Glutamatergic neuron (in vitro differentiated cells): ENCODE measurements at regions not wholly inside any gene's neighbourhood (a gene's known extent, or its start where the extent isn't known, plus 50 kb on each side); places are given as distances from the start of the nearest gene placed in this dataset.

Experiments used
- DNase-seq: peaks from one replicate; pipeline ENCODE4 v3.0.0; 2022
- H3K27ac Mint-ChIP-seq: one replicate; pipeline ENCODE4 v1.8.0; 2020; ENCODE audit warnings: mild to moderate bottlenecking, mixed read lengths, inconsistent platforms; ENCODE audit not compliant: unreplicated experiment
- H3K27me3 Mint-ChIP-seq: one replicate; pipeline ENCODE4 v1.8.0; 2020; ENCODE audit warnings: mild to moderate bottlenecking, moderate library complexity, mixed read lengths, inconsistent platforms; ENCODE audit not compliant: unreplicated experiment
- H3K36me3 Mint-ChIP-seq: one replicate; pipeline ENCODE4 v1.8.0; 2020; ENCODE audit warnings: mild to moderate bottlenecking, mixed read lengths, inconsistent platforms; ENCODE audit not compliant: unreplicated experiment
- H3K4me1 Mint-ChIP-seq: one replicate; pipeline ENCODE4 v1.8.0; 2020; ENCODE audit warnings: mild to moderate bottlenecking, low read depth, mixed read lengths, inconsistent platforms; ENCODE audit not compliant: unreplicated experiment
- H3K4me3 Mint-ChIP-seq: one replicate; pipeline ENCODE4 v1.8.0; 2020; ENCODE audit warnings: mild to moderate bottlenecking, mixed read lengths, inconsistent platforms; ENCODE audit not compliant: unreplicated experiment
- H3K9me3 Mint-ChIP-seq: one replicate; pipeline ENCODE4 v1.8.0; 2020; ENCODE audit warnings: mild to moderate bottlenecking, moderate library complexity, mixed read lengths, inconsistent platforms; ENCODE audit not compliant: unreplicated experiment
- CTCF ChIP-seq: fragments of 200-600 bp; sonication (generic); IDR thresholded peaks from one replicate; pipeline ENCODE4 v1.5.0; 2021; ENCODE audit not compliant: partially characterized antibody, unreplicated experiment

DNA sequence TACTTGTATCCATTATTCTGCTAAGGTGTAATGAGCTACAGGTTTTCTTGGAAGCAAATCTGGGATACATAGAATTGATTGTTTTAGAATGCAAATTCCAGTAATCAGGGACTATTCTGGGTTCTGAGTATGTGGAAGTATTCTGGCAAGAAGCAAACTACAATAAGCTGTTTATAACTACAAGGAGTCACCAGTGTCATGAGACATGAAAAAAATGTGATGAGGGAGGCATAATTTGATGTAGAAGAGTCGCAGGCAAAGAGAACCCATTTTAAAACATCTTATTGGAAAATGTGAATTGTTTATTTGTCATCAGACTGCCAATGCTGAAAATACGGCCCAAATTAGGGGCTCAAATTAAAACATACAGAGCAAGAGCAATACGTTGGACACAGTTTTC is 321.8 kb upstream of the E2F7 start:
- Mint-ChIP-seq H3K4me1 (peaks cover 3% of the 10 kb centered on the region), H3K27me3 (no peaks in the 10 kb centered on the region), H3K4me3 (no peak overlapping the region), H3K9me3 (no peaks in the 10 kb centered on the region), H3K36me3 (no peaks in the 10 kb centered on the region), H3K27ac (no peak overlapping the region)
- no peak for DNase-seq
- TF ChIP-seq CTCF, result no peak

GRCh38 chr12:77384941-77385340 is 319.6 kb upstream of the E2F7 start:
- no peaks in the 10 kb centered on the region for H3K9me3 Mint-ChIP-seq
- no peak for DNase-seq
- H3K4me3 Mint-ChIP-seq, result no peak overlapping the region
- no peaks in the 10 kb centered on the region for H3K27me3 Mint-ChIP-seq
- peaks cover 4% of the 10 kb centered on the region for H3K4me1 Mint-ChIP-seq
- H3K36me3 Mint-ChIP-seq, result no peaks in the 10 kb centered on the region
- no peak overlapping the region for H3K27ac Mint-ChIP-seq
- no peak for TF ChIP-seq CTCF

- Mint-ChIP-seq H3K27me3 (no peaks in the 10 kb centered on the region), H3K9me3 (peaks cover 1% of the 10 kb centered on the region), H3K4me1 (peaks cover 4% of the 10 kb centered on the region), H3K36me3 (no peaks in the 10 kb centered on the region), H3K27ac (no peak overlapping the region), H3K4me3 (no peak overlapping the region)
- DNase-seq, result no peak
- no peak for TF ChIP-seq CTCF
These were observed 316.9 kb upstream of the E2F7 start for GRCh38 chr12:77382096-77382742.

GRCh38 chr12:77377622-77378021 is 312.3 kb upstream of the E2F7 start:
- no peak overlapping the region for H3K4me3 Mint-ChIP-seq
- TF ChIP-seq CTCF, result no peak
- no peaks in the 10 kb centered on the region for H3K36me3 Mint-ChIP-seq
- H3K27ac Mint-ChIP-seq, result no peak overlapping the region
- peaks cover 4% of the 10 kb centered on the region for H3K4me1 Mint-ChIP-seq
- H3K27me3 Mint-ChIP-seq, result peaks cover 2% of the 10 kb centered on the region
- peaks cover 1% of the 10 kb centered on the region for H3K9me3 Mint-ChIP-seq
- DNase-seq, result no peak

DNA sequence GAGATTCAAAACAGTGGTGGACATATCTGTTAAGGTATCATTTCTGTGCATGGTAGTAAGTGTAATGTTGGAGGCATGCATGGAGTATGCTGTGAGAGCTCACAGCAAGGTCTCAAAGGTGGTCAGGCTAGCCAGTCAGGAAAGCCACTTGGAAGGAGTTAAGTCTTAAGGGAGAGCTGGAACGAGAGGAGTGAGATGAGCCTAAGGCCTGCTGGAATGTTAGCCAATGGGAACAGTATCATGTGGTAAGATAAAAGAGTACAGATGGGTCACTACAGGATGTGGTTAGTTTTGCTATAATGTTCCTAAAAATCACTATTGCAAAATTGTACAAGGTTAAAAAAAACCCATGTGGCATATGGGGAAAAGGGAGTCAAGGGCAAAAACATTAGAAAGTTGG is 311.7 kb upstream of the E2F7 start:
- TF ChIP-seq CTCF, result no peak
- no peaks in the 10 kb centered on the region for H3K4me1 Mint-ChIP-seq
- H3K4me3 Mint-ChIP-seq, result no peak overlapping the region
- H3K36me3 Mint-ChIP-seq, result no peaks in the 10 kb centered on the region
- peaks cover 4% of the 10 kb centered on the region for H3K27me3 Mint-ChIP-seq
- peaks cover 1% of the 10 kb centered on the region for H3K9me3 Mint-ChIP-seq
- H3K27ac Mint-ChIP-seq, result no peak overlapping the region
- no peak for DNase-seq
